Omental fat pad (tissue), 3 donors: ENCODE measurements at regions not wholly inside any gene's neighbourhood (a gene's known extent, or its start where the extent isn't known, plus 50 kb on each side); places are given as distances from the start of the nearest gene placed in this dataset.

ENCODE experiments used
- ATAC-seq: fragments of 150-250 bp; one replicate; pipeline ENCODE4 v1.9.1; 2016; ENCODE audit warnings: mild to moderate bottlenecking, moderate library complexity; ENCODE audit not compliant: low FRiP score
- DNase-seq: peaks from one replicate; pipeline ENCODE4 v3.0.0-alpha.2; 2019; ENCODE audit warnings: low spot score
- CTCF ChIP-seq, 3 donors: fragments of 450-650 bp; IDR thresholded peaks; one replicate each; pipeline ENCODE4 v1.5.1; 2016 to 2017; ENCODE audit warnings: antibody characterized with exemption in 3 of 3, mild to moderate bottlenecking in 3 of 3, moderate library complexity in 2 of 3

- ATAC-seq = no peak
- no peak for DNase-seq
- TF ChIP-seq CTCF (IDR thresholded peaks at IDR 0.05) = no peak
Observed at GRCh38 chr21:17048974-17049373, 463.9 kb upstream of the CXADR start.

- no peak for TF ChIP-seq CTCF (IDR thresholded peaks at IDR 0.05)
- ATAC-seq (no peak), DNase-seq (no peak)
Observed at GRCh38 chr21:17050156-17050555, 462.7 kb upstream of the CXADR start.

DNA sequence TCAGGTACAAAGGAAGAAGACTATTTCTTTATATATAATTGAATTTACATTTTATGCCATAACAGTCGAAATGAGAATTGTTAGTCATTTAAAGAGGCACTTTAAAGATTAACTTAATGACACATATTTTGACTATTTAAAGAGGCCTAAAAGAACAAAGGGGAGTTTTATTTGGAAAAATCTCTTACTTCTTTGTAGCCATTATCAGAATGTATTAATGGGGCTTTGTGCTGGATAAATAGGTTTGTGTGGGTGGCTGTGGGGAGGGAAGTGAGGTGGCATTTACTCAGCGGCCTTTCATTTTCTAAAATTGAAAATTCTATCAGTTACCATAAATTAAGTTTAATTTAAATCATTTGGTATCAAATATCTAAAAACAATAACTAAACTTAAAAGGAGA is 462.2 kb upstream of the CXADR start:
- no peak for TF ChIP-seq CTCF (IDR thresholded peaks at IDR 0.05)
- DNase-seq = no peak
- ATAC-seq = no peak

DNA sequence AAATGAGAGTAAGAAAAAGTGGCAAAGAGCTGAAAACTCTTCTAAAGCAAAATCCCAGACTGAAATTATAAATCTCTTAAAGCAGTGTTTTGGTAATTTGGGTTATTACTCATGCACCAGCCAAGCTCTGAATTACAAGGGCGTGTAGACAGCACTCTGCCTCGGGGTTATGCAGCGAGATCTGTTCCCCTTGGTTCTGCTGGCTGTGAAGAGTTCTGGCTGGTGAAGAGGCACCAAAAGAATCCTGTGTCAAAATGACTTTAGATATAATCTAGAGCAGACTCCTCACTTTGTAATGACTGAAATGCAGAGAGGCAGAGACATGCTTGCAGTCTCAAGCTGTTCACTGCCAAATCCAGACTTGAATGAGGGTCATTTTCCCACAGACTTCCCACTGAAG is 461.8 kb upstream of the CXADR start:
- no peak for TF ChIP-seq CTCF (IDR thresholded peaks at IDR 0.05)
- no peak for ATAC-seq
- no peak for DNase-seq

GRCh38 chr21:17053321-17053720 is 459.5 kb upstream of the CXADR start:
- ATAC-seq (no peak), DNase-seq (no peak)
- TF ChIP-seq CTCF (IDR thresholded peaks at IDR 0.05) = no peak

GRCh38 chr21:17059936-17060335 is 452.9 kb upstream of the CXADR start:
- DNase-seq (no peak), ATAC-seq (no peak)
- no peak for TF ChIP-seq CTCF (IDR thresholded peaks at IDR 0.05)

- ATAC-seq (no peak), DNase-seq (no peak)
- TF ChIP-seq CTCF (IDR thresholded peaks at IDR 0.05) = no peak
Observed at GRCh38 chr21:17066006-17066405, 446.8 kb upstream of the CXADR start.
